H1 (cell line): ENCODE measurements at regions not wholly inside any gene's neighbourhood (a gene's known extent, or its start where the extent isn't known, plus 50 kb on each side); places are given as distances from the start of the nearest gene placed in this dataset.

ENCODE experiments used
- CTCF ChIA-PET: fragments of 300-600 bp; sonication (Branson Sonifier 250); formaldehyde crosslinking; loops from one replicate; lab custom pipeline; 2021; ENCODE audit not compliant: partially characterized antibody; lab: Charles Lee
- POLR2A ChIA-PET: fragments of 300-600 bp; sonication (Branson Sonifier 250); formaldehyde crosslinking; loops from one replicate; lab custom pipeline; 2021; ENCODE audit warnings: inconsistent platforms; ENCODE audit not compliant: partially characterized antibody; lab: Charles Lee
- DNase-seq, 2 experiments: peaks; one replicate each; pipeline versions ENCODE4 v3.0.0 to v3.0.0-alpha.2; 2010 to 2022; ENCODE audit warnings: low spot score in 2 of 2, low read depth in 1 of 2, mixed read lengths in 1 of 2
- FAIRE-seq: peaks from 2 replicates; lab custom pipeline; 2011; peaks lifted over from hg19 to GRCh38; lab: Jason Lieb, UNC
- H2AFZ ChIP-seq: 2 replicates; pipeline ENCODE4 v1.8.1; 2012; ENCODE audit warnings: low read length, inconsistent platforms
- H2AK5ac ChIP-seq: 2 replicates; pipeline ENCODE4 v1.6.1; 2013; ENCODE audit warnings: low read depth, low read length
- H2BK120ac ChIP-seq: replicated peaks from 2 replicates; pipeline ENCODE3; 2013; ENCODE audit warnings: low read depth, low read length, inconsistent platforms
- H2BK12ac ChIP-seq: 2 replicates; pipeline ENCODE4 v1.6.1; 2013; ENCODE audit warnings: low read depth, low read length
- H2BK15ac ChIP-seq: 2 replicates; pipeline ENCODE4 v1.6.1; 2013; ENCODE audit warnings: low read length
- H2BK20ac ChIP-seq: 2 replicates; pipeline ENCODE4 v1.6.1; 2013; ENCODE audit warnings: low read length
- H2BK5ac ChIP-seq: 2 replicates; pipeline ENCODE4 v1.6.1; 2013; ENCODE audit warnings: low read depth, low read length
- H3K14ac ChIP-seq: 2 replicates; pipeline ENCODE4 v1.6.1; 2013; ENCODE audit warnings: inconsistent platforms; ENCODE audit not compliant: insufficient read length
- H3K18ac ChIP-seq: 2 replicates; pipeline ENCODE4 v1.6.1; 2013; ENCODE audit warnings: low read length; ENCODE audit errors: extremely low read depth
- H3K23ac ChIP-seq: 2 replicates; pipeline ENCODE4 v1.6.1; 2013; ENCODE audit warnings: inconsistent platforms; ENCODE audit not compliant: insufficient read length
- H3K23me2 ChIP-seq: 2 replicates; pipeline ENCODE4 v1.6.1; 2013; ENCODE audit warnings: low read depth, low read length
- H3K27ac ChIP-seq: 2 replicates; pipeline ENCODE4 v1.6.1; 2011; ENCODE audit warnings: low read depth, low read length, inconsistent platforms
- H3K27me3 ChIP-seq, 4 experiments: replicated peaks in 1 of 4; 1 replicate in 1 of 4; 2 replicates in 3 of 4; pipeline versions ENCODE4 v1.6.1 to v1.8.1; 2011 to 2013; ENCODE audit warnings: low read length in 3 of 4, mild to moderate bottlenecking in 3 of 4, inconsistent platforms in 2 of 4, mixed read lengths in 2 of 4, moderate library complexity in 1 of 4; ENCODE audit not compliant: control insufficient read depth in 3 of 4, insufficient read depth in 3 of 4; ENCODE audit errors: extremely low read depth in 1 of 4
- H3K36me3 ChIP-seq, 4 experiments: 2 replicates each; pipeline versions ENCODE4 v1.6.1 to v1.8.1; 2011 to 2013; ENCODE audit warnings: mild to moderate bottlenecking in 4 of 4, low read length in 3 of 4, moderate library complexity in 2 of 4, control low read depth in 1 of 4, inconsistent platforms in 1 of 4; ENCODE audit not compliant: insufficient read depth in 4 of 4, control insufficient read depth in 2 of 4
- H3K4ac ChIP-seq: replicated peaks from 2 replicates; pipeline ENCODE3; 2013; ENCODE audit warnings: low read length, low read depth, mixed read lengths, inconsistent platforms; ENCODE audit not compliant: insufficient read length
- H3K4me1 ChIP-seq, 4 experiments: replicated peaks in 1 of 4; 1 replicate in 1 of 4; 2 replicates in 3 of 4; pipeline versions ENCODE4 v1.6.1 to v1.8.1; 2011 to 2013; ENCODE audit warnings: low read length in 3 of 4, inconsistent platforms in 2 of 4, mixed read lengths in 1 of 4; ENCODE audit not compliant: insufficient read depth in 4 of 4, control insufficient read depth in 3 of 4
- H3K4me2 ChIP-seq, 2 experiments: 2 replicates each; pipeline versions ENCODE4 v1.6.1 to v1.8.1; 2011 to 2013; ENCODE audit warnings: low read depth in 2 of 2, low read length in 2 of 2, control low read depth in 1 of 2, inconsistent platforms in 1 of 2, mild to moderate bottlenecking in 1 of 2; ENCODE audit not compliant: insufficient read depth in 1 of 2
- H3K4me3 ChIP-seq, 4 experiments: fragments of 200-600, 300-600 bp in 1 of 4; sonication (generic), shearing (Covaris generic), sonication (Bioruptor Twin) in 1 of 4; 2 replicates each; pipeline versions ENCODE4 v1.5.1 to v1.8.1; 2011 to 2016; ENCODE audit warnings: low read length in 4 of 4, low read depth in 3 of 4, control low read depth in 2 of 4, inconsistent platforms in 2 of 4, mild to moderate bottlenecking in 2 of 4, mixed read lengths in 1 of 4, moderate library complexity in 1 of 4; ENCODE audit not compliant: insufficient read depth in 2 of 4; ENCODE audit errors: extremely low read depth in 1 of 4
- H3K56ac ChIP-seq: replicated peaks from 2 replicates; pipeline ENCODE3; 2013; ENCODE audit warnings: low read depth, mild to moderate bottlenecking, mixed read lengths, low read length, inconsistent platforms; ENCODE audit not compliant: insufficient read length
- H3K79me1 ChIP-seq: 2 replicates; pipeline ENCODE4 v1.6.1; 2013; ENCODE audit warnings: low read depth, low read length, control low read depth
- H3K79me2 ChIP-seq, 2 experiments: 2 replicates each; pipeline versions ENCODE4 v1.6.1 to v1.8.1; 2012 to 2013; ENCODE audit warnings: low read length in 2 of 2, mild to moderate bottlenecking in 2 of 2, inconsistent platforms in 1 of 2; ENCODE audit not compliant: insufficient read depth in 2 of 2, control insufficient read depth in 1 of 2
- H3K9ac ChIP-seq, 4 experiments: replicated peaks in 1 of 4; 1 replicate in 1 of 4; 2 replicates in 3 of 4; pipeline versions ENCODE4 v1.6.1 to v1.8.1; 2011 to 2013; ENCODE audit warnings: low read depth in 3 of 4, low read length in 3 of 4, control low read depth in 2 of 4, mild to moderate bottlenecking in 2 of 4, moderate library complexity in 2 of 4, inconsistent platforms in 1 of 4; ENCODE audit errors: extremely low read depth in 1 of 4
- H3K9me3 ChIP-seq, 2 experiments: 2 replicates each; pipeline versions ENCODE4 v1.6.1 to v1.8.1; 2012 to 2013; ENCODE audit warnings: mild to moderate bottlenecking in 2 of 2, moderate library complexity in 2 of 2, control low read depth in 1 of 2, inconsistent platforms in 1 of 2, low read depth in 1 of 2, low read length in 1 of 2, mixed read lengths in 1 of 2; ENCODE audit not compliant: insufficient read depth in 2 of 2
- H4K20me1 ChIP-seq, 2 experiments: replicated peaks in 1 of 2; 2 replicates each; pipeline versions ENCODE3 to v1.8.1; 2011 to 2013; ENCODE audit warnings: inconsistent platforms in 2 of 2, low read length in 2 of 2, mild to moderate bottlenecking in 1 of 2; ENCODE audit not compliant: insufficient read depth in 2 of 2, control insufficient read depth in 1 of 2
- H4K5ac ChIP-seq: 2 replicates; pipeline ENCODE4 v1.6.1; 2013; ENCODE audit warnings: low read length, low read depth, mixed read lengths, inconsistent platforms; ENCODE audit not compliant: insufficient read length
- H4K8ac ChIP-seq: 2 replicates; pipeline ENCODE4 v1.8.0; 2013; ENCODE audit warnings: mild to moderate bottlenecking, moderate library complexity, low read length, inconsistent platforms; ENCODE audit not compliant: insufficient read depth; ENCODE audit errors: extremely low read depth
- H4K91ac ChIP-seq: replicated peaks from 2 replicates; pipeline ENCODE3; 2013; ENCODE audit warnings: low read length, mixed read lengths, inconsistent platforms; ENCODE audit not compliant: insufficient read length
- ASH2L ChIP-seq: fragments of 200-600, 300-600 bp; sonication (generic); IDR thresholded peaks from one replicate; pipeline ENCODE4 v1.7.1; 2017; ENCODE audit warnings: low read length
- BCL11A ChIP-seq, 2 experiments: IDR thresholded peaks; one replicate each; pipeline ENCODE4 v1.6.1; 2011; ENCODE audit warnings: low read depth in 2 of 2, low read length in 2 of 2, mild to moderate bottlenecking in 2 of 2
- CBX5 ChIP-seq: fragments of 300-800, 300-1000 bp; sonication (generic); IDR thresholded peaks from 2 replicates; pipeline ENCODE4 v1.7.1; 2016; ENCODE audit warnings: antibody characterized with exemption, low read length, low read depth
- EP300 ChIP-seq, 2 experiments: IDR thresholded peaks; 1 replicate in 1 of 2; 2 replicates in 1 of 2; pipeline ENCODE4 v1.6.1; 2011 to 2012; ENCODE audit warnings: low read depth in 2 of 2, low read length in 2 of 2, mild to moderate bottlenecking in 2 of 2, borderline replicate concordance in 1 of 2, inconsistent platforms in 1 of 2, moderate library complexity in 1 of 2
- FOSL1 ChIP-seq: IDR thresholded peaks from 2 replicates; pipeline ENCODE4 v1.6.1; 2011; ENCODE audit warnings: mild to moderate bottlenecking, low read depth, low read length, moderate library complexity; ENCODE audit not compliant: insufficient read depth
- GTF2F1 ChIP-seq: IDR thresholded peaks from 2 replicates; pipeline ENCODE4 v1.6.1; 2012; ENCODE audit warnings: low read depth, low read length, improper control_type of control experiment, borderline replicate concordance
- HDAC2 ChIP-seq, 2 experiments: fragments of 300-600 bp in 1 of 2; sonication (generic) in 1 of 2; IDR thresholded peaks; 2 replicates each; pipeline ENCODE4 v1.6.1; 2011 to 2012; ENCODE audit warnings: low read depth in 2 of 2, low read length in 2 of 2, mild to moderate bottlenecking in 2 of 2, moderate library complexity in 2 of 2, borderline replicate concordance in 1 of 2, inconsistent platforms in 1 of 2
- POLR2AphosphoS5 ChIP-seq: IDR thresholded peaks from 2 replicates; pipeline ENCODE4 v1.6.1; 2011; ENCODE audit warnings: low read depth, low read length
- POU5F1 ChIP-seq: IDR thresholded peaks from 2 replicates; pipeline ENCODE4 v1.6.1; 2011; ENCODE audit warnings: low read depth, mild to moderate bottlenecking, low read length, moderate library complexity
- RAD21 ChIP-seq, 2 experiments: IDR thresholded peaks in 1 of 2; conservative IDR thresholded peaks in 1 of 2; 2 replicates each; pipeline ENCODE4 v1.6.1; 2011; ENCODE audit warnings: low read depth in 2 of 2, low read length in 2 of 2, improper control_type of control experiment in 1 of 2, inconsistent platforms in 1 of 2, mild to moderate bottlenecking in 1 of 2, moderate library complexity in 1 of 2
- RBBP5 ChIP-seq: IDR thresholded peaks from 2 replicates; pipeline ENCODE4 v1.7.1; 2012; ENCODE audit warnings: low read depth, mild to moderate bottlenecking, inconsistent platforms, low read length, moderate library complexity, borderline replicate concordance
- RFX5 ChIP-seq: IDR thresholded peaks from 2 replicates; pipeline ENCODE4 v1.6.1; 2011; ENCODE audit warnings: low read depth, low read length, improper control_type of control experiment, borderline replicate concordance
- RNF2 ChIP-seq: fragments of 200-900, 300-1000 bp; sonication (generic); IDR thresholded peaks from 2 replicates; pipeline ENCODE4 v1.7.1; 2016; ENCODE audit warnings: borderline replicate concordance, low read depth, mild to moderate bottlenecking, antibody characterized with exemption, low read length; ENCODE audit not compliant: poor library complexity, severe bottlenecking; ENCODE audit errors: missing control alignments
- TBP ChIP-seq: IDR thresholded peaks from 2 replicates; pipeline ENCODE4 v1.6.1; 2011; ENCODE audit warnings: low read depth, low read length, improper control_type of control experiment
- WGBS, 2 experiments: shearing (Covaris generic) in 1 of 2; methylation state at CpG; one replicate each; pipeline versions ENCODE4 v1.1.6 to v1.1.7; 2013 to 2015; ENCODE audit warnings: low lambda C conversion rate in 2 of 2, mixed read lengths in 2 of 2, inconsistent platforms in 1 of 2, low coverage in 1 of 2, missing lambda C conversion rate in 1 of 2; ENCODE audit not compliant: insufficient replicate concordance in 2 of 2, insufficient coverage in 1 of 2, insufficient read length in 1 of 2; ENCODE audit errors: extremely low coverage in 1 of 2, missing lambda C conversion rate in 1 of 2; 5-methylcytosine and 5-hydroxymethylcytosine counted together

DNA sequence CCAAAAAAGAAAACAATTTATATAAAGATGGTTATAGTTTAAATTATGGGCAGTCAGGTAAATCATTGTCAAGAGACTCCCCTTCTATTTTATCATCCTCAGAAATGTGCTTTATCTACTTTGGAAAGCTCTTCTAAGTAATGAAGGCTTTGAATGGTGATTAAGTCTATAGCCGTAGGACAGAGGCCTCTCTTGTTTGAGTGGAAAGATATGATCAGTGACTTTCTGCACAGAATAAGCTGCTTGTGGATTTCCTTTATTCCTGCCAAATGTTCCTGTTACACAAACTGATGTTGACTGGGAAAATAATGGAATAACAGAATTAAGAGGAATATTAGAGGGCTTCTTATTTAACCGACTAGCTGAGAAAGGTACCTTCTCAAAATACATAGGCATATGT lies 174.6 kb upstream of the IVNS1ABP start:
- Histone ChIP-seq H3K9ac (no peak overlapping the region), H3K9me3 (no peaks in the 10 kb centered on the region), H2BK20ac (no peak overlapping the region), H3K4me2 (no peak overlapping the region), H3K36me3 (no peaks in the 10 kb centered on the region), H2BK5ac (no peak overlapping the region), H3K4me1 (no peaks in the 10 kb centered on the region), H3K23me2 (no peaks in the 10 kb centered on the region), H3K79me1 (no peaks in the 10 kb centered on the region), H4K20me1 (no peaks in the 10 kb centered on the region), H3K23ac (no peak overlapping the region), H2AFZ (no peak overlapping the region), H3K4ac (no peak overlapping the region), H4K8ac (no peak overlapping the region), H3K79me2 (no peaks in the 10 kb centered on the region), H4K91ac (no peak overlapping the region), H2BK120ac (no peak overlapping the region), H2BK12ac (no peak overlapping the region), H3K18ac (no peak overlapping the region), H3K27me3 (no peaks in the 10 kb centered on the region), H4K5ac (no peak overlapping the region), H3K4me3 (no peak overlapping the region), H2BK15ac (no peak overlapping the region), H3K27ac (no peak overlapping the region), H3K14ac (no peak overlapping the region), H3K56ac (no peak overlapping the region), H2AK5ac (no peak overlapping the region)
- FAIRE-seq, result no peak
- DNase-seq, result no peak
- 83% methylated on average over 2 of the region's 2 CpGs; no CpG with 5 or more reads in 1 of the 2 experiments for WGBS, 2 experiments
- ChIA-PET CTCF (interaction anchor here (1.5 kb wide), 2 partner anchors 9 to 178 kb away, joined by 3 to 6 read pairs; no protein-coding TSS in a partner anchor), POLR2A (no interaction called here)
- TF ChIP-seq RAD21 (IDR thresholded peaks at IDR 0.05 in 1 of 2, conservative IDR thresholded peaks at IDR 0.05 in 1 of 2; ENCODE audit: low read depth in 2 of 2, low read length in 2 of 2) (no peak), ASH2L (no peak), RFX5 (no peak), FOSL1 (no peak), GTF2F1 (no peak), POU5F1 (no peak), TBP (no peak), RNF2 (no peak), EP300 (IDR thresholded peaks at IDR 0.05; ENCODE audit: borderline replicate concordance in 1 of 2, low read depth in 2 of 2, low read length in 2 of 2) (no peak), POLR2AphosphoS5 (no peak), CBX5 (no peak), BCL11A (IDR thresholded peaks at IDR 0.05; ENCODE audit: low read depth in 2 of 2, low read length in 2 of 2) (no peak), HDAC2 (IDR thresholded peaks at IDR 0.05; ENCODE audit: borderline replicate concordance in 1 of 2, low read depth in 2 of 2, low read length in 2 of 2) (no peak), RBBP5 (no peak)
